GM12865 (cell line): ENCODE measurements at regions not wholly inside any gene's neighbourhood (a gene's known extent, or its start where the extent isn't known, plus 50 kb on each side); places are given as distances from the start of the nearest gene placed in this dataset.

Source experiments
- DNase-seq: peaks from one replicate; pipeline ENCODE4 v3.0.0; 2010; ENCODE audit warnings: low read depth
- H3K4me3 ChIP-seq: 2 replicates; pipeline ENCODE4 v1.5.1; 2011; ENCODE audit warnings: mild to moderate bottlenecking, low read depth, low read length, control low read depth
- CTCF ChIP-seq: IDR thresholded peaks from 2 replicates; pipeline ENCODE4 v1.5.1; 2011; ENCODE audit warnings: low read length, control low read depth, low read depth, inconsistent platforms; ENCODE audit not compliant: insufficient read depth; ENCODE audit errors: missing control alignments

GRCh38 chr4:178271386-178271785 is 829.1 kb upstream of the AGA start:
- TF ChIP-seq CTCF: no peak
- no peak for DNase-seq

GRCh38 chr4:178273168-178273567 is 830.9 kb upstream of the AGA start:
- no peak for DNase-seq
- no peak for TF ChIP-seq CTCF
- H3K4me3 ChIP-seq: no peak overlapping the region

More at GRCh38 chr4:178271386-178271785, 829.1 kb upstream of the AGA start:
- no peak overlapping the region for H3K4me3 ChIP-seq

GRCh38 chr4:178275671-178276360 is 833.6 kb upstream of the AGA start:
- H3K4me3 ChIP-seq: no peak overlapping the region
- no peak for DNase-seq
- TF ChIP-seq CTCF: no peak

GRCh38 chr4:178280362-178280761 is 838.1 kb upstream of the AGA start:
- no peak overlapping the region for H3K4me3 ChIP-seq
- TF ChIP-seq CTCF: no peak
- no peak for DNase-seq

- TF ChIP-seq CTCF: no peak
- no peak for DNase-seq
- no peak overlapping the region for H3K4me3 ChIP-seq
Measured at GRCh38 chr4:178288462-178288861, 846.2 kb upstream of the AGA start.

GRCh38 chr4:178293601-178294000 is 851.4 kb upstream of the AGA start:
- no peak for TF ChIP-seq CTCF
- no peak for DNase-seq
- no peak overlapping the region for H3K4me3 ChIP-seq

- TF ChIP-seq CTCF: no peak
- no peak for DNase-seq
- H3K4me3 ChIP-seq: no peak overlapping the region
Measured at GRCh38 chr4:178296669-178297068, 854.4 kb upstream of the AGA start.
